ENCODE measurements at regions not wholly inside any gene's neighbourhood (a gene's known extent, or its start where the extent isn't known, plus 50 kb on each side); places are given as distances from the start of the nearest gene placed in this dataset.

DNA sequence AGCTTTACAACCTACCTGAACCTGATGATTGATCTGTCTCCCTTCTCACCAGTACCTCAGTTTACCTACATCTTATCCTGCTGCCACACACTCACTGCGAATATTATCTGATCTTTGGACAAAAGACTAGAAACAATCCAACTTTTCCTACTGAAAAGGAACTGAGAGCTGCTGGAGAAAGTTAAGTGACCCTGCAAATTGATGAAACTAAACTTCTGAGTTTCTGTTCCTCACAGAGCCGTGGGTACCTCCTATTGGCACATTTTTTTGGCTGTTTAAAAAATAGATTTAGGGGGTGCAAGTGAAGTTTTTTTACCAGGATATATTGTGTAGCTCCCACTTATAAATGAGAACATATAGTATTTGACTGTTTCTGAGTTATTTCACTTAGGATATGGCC lies 66.0 kb upstream of the STARD3NL start (continued):
- TF ChIP-seq, protein P1, sequence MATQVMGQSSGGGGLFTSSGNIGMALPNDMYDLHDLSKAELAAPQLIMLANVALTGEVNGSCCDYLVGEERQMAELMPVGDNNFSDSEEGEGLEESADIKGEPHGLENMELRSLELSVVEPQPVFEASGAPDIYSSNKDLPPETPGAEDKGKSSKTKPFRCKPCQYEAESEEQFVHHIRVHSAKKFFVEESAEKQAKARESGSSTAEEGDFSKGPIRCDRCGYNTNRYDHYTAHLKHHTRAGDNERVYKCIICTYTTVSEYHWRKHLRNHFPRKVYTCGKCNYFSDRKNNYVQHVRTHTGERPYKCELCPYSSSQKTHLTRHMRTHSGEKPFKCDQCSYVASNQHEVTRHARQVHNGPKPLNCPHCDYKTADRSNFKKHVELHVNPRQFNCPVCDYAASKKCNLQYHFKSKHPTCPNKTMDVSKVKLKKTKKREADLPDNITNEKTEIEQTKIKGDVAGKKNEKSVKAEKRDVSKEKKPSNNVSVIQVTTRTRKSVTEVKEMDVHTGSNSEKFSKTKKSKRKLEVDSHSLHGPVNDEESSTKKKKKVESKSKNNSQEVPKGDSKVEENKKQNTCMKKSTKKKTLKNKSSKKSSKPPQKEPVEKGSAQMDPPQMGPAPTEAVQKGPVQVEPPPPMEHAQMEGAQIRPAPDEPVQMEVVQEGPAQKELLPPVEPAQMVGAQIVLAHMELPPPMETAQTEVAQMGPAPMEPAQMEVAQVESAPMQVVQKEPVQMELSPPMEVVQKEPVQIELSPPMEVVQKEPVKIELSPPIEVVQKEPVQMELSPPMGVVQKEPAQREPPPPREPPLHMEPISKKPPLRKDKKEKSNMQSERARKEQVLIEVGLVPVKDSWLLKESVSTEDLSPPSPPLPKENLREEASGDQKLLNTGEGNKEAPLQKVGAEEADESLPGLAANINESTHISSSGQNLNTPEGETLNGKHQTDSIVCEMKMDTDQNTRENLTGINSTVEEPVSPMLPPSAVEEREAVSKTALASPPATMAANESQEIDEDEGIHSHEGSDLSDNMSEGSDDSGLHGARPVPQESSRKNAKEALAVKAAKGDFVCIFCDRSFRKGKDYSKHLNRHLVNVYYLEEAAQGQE (IDR thresholded peaks at IDR 0.05; ENCODE audit: borderline replicate concordance) = no peak

DNA sequence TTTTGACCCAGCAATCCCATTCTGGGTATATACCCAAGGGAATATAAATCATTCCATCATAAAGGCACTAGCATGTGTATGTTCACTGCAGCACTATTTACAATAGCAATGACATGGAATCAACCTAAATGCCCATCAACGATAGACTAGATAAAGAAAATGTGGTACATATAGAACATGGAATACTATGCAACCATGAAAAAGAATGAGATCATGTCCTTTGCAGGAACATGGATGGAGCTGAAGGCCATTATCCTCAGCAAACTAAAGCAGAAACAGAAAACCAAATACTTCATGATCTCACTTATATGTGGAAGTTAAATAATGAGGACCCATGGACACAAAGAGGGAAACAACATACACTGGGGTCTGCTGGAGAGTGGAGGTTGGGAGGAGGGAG lies 58.0 kb upstream of the STARD3NL start:
- H3K9me3 ChIP-seq (ENCODE audit: low read length) = no peaks in the 10 kb centered on the region
- no peaks in the 10 kb centered on the region for H3K9me2 ChIP-seq (ENCODE audit: insufficient read depth, low read length)
- no peak overlapping the region for H3K4me2 ChIP-seq (ENCODE audit: low read length)
- H3K9ac ChIP-seq (ENCODE audit: low read length) = no peak overlapping the region
- no peaks in the 10 kb centered on the region for H3K36me3 ChIP-seq (ENCODE audit: insufficient read depth, low read length)
- H4K20me1 ChIP-seq (ENCODE audit: insufficient read depth) = no peaks in the 10 kb centered on the region
- H3K79me2 ChIP-seq (replicated peaks; ENCODE audit: insufficient read depth, low read length) = no peaks in the 10 kb centered on the region
- H3K4me3 ChIP-seq (ENCODE audit: low read length) = no peak overlapping the region
- no peak overlapping the region for H2AFZ ChIP-seq (ENCODE audit: low read depth, low read length)
- H3F3A ChIP-seq (ENCODE audit: insufficient read depth, low read length, poor library complexity, severe bottlenecking) = no peaks in the 10 kb centered on the region
- no peaks in the 10 kb centered on the region for H3K27me3 ChIP-seq (ENCODE audit: insufficient read depth, low read depth, low read length)
- no peak overlapping the region for H3K27ac ChIP-seq (ENCODE audit: low read length)
- TF ChIP-seq SMC3 (conservative IDR thresholded peaks at IDR 0.05; ENCODE audit: poor library complexity) (no peak), EP300 (conservative IDR thresholded peaks at IDR 0.05; ENCODE audit: poor library complexity, severe bottlenecking) (no peak)
- TF ChIP-seq, protein P2, sequence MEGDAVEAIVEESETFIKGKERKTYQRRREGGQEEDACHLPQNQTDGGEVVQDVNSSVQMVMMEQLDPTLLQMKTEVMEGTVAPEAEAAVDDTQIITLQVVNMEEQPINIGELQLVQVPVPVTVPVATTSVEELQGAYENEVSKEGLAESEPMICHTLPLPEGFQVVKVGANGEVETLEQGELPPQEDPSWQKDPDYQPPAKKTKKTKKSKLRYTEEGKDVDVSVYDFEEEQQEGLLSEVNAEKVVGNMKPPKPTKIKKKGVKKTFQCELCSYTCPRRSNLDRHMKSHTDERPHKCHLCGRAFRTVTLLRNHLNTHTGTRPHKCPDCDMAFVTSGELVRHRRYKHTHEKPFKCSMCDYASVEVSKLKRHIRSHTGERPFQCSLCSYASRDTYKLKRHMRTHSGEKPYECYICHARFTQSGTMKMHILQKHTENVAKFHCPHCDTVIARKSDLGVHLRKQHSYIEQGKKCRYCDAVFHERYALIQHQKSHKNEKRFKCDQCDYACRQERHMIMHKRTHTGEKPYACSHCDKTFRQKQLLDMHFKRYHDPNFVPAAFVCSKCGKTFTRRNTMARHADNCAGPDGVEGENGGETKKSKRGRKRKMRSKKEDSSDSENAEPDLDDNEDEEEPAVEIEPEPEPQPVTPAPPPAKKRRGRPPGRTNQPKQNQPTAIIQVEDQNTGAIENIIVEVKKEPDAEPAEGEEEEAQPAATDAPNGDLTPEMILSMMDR (IDR thresholded peaks at IDR 0.05; ENCODE audit: poor library complexity, severe bottlenecking) = no peak

DNA sequence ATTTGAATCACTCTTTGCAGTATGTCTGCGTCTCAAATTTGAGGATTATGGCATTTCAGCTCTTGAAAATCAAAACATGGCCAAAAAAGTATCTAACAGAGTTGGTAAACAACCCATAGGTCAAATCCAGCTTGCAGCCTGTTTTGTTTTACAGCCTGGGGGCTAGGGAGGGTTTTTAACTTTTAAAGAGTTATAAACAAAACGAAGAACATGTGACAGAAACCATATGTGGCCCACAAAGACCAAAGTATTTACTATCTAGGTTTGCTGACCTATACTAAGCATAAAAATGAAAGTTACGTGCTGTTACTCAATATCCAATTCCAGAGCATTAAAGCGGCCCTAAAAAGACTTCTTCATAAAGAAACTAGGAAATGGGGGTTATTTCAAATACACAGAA lies 55.5 kb upstream of the STARD3NL start:
- no peaks in the 10 kb centered on the region for H3K79me2 ChIP-seq (replicated peaks; ENCODE audit: insufficient read depth, low read length)
- H3K36me3 ChIP-seq (ENCODE audit: insufficient read depth, low read length) = no peaks in the 10 kb centered on the region
- no peak for TF ChIP-seq MXI1 (conservative IDR thresholded peaks at IDR 0.05; ENCODE audit: poor library complexity, severe bottlenecking)
- no peak for TF ChIP-seq RAD21 (conservative IDR thresholded peaks at IDR 0.05)
- TF ChIP-seq, protein P1 (IDR thresholded peaks at IDR 0.05; ENCODE audit: borderline replicate concordance) = no peak
- TF ChIP-seq, protein P2 (IDR thresholded peaks at IDR 0.05; ENCODE audit: poor library complexity, severe bottlenecking) = no peak
- TF ChIP-seq POLR2AphosphoS5 (IDR thresholded peaks at IDR 0.05) = no peak
- TF ChIP-seq SMC3 (conservative IDR thresholded peaks at IDR 0.05; ENCODE audit: poor library complexity) = no peak
- TF ChIP-seq EZH2 (IDR thresholded peaks at IDR 0.05; ENCODE audit: borderline replicate concordance, insufficient read depth, low read length, poor library complexity, severe bottlenecking) = no peak
- TF ChIP-seq EP300 (conservative IDR thresholded peaks at IDR 0.05; ENCODE audit: poor library complexity, severe bottlenecking) = no peak
- TF ChIP-seq TAF1 (IDR thresholded peaks at IDR 0.05; ENCODE audit: low read depth) = no peak
- H3K9me3 ChIP-seq (ENCODE audit: low read length) = no peaks in the 10 kb centered on the region
- H3K27ac ChIP-seq (ENCODE audit: low read length) = no peak overlapping the region
- no peaks in the 10 kb centered on the region for H4K20me1 ChIP-seq (ENCODE audit: insufficient read depth)
- H3K9ac ChIP-seq (ENCODE audit: low read length) = no peak overlapping the region
- no peak overlapping the region for H2AFZ ChIP-seq (ENCODE audit: low read depth, low read length)
- H3K9me2 ChIP-seq (ENCODE audit: insufficient read depth, low read length) = no peaks in the 10 kb centered on the region
- no peaks in the 10 kb centered on the region for H3F3A ChIP-seq (ENCODE audit: insufficient read depth, low read length, poor library complexity, severe bottlenecking)
- no peak overlapping the region for H3K4me2 ChIP-seq (ENCODE audit: low read length)
- no peak overlapping the region for H3K4me3 ChIP-seq (ENCODE audit: low read length)
- H3K27me3 ChIP-seq (ENCODE audit: insufficient read depth, low read depth, low read length) = no peaks in the 10 kb centered on the region

Measured in neural cell (in vitro differentiated cells).